OCI-LY1 (cell line): ENCODE measurements at regions not wholly inside any gene's neighbourhood (a gene's known extent, or its start where the extent isn't known, plus 50 kb on each side); places are given as distances from the start of the nearest gene placed in this dataset.

Experiments
- H2AFZ ChIP-seq: fragments of 200-600 bp; sonication (generic), shearing (Covaris generic); 2 replicates; pipeline ENCODE4 v1.6.0; 2014; ENCODE audit warnings: antibody characterized with exemption, mild to moderate bottlenecking, low read length
- H3F3A ChIP-seq: fragments of 200-600 bp; sonication (generic), shearing (Covaris generic); 2 replicates; pipeline ENCODE4 v1.6.0; 2014; ENCODE audit warnings: mild to moderate bottlenecking, antibody characterized with exemption, low read length, moderate library complexity; ENCODE audit not compliant: insufficient read depth
- H3K27ac ChIP-seq: fragments of 200-600 bp; sonication (generic); 2 replicates; pipeline ENCODE4 v1.5.1; 2014; ENCODE audit warnings: low read length, mixed run types, mild to moderate bottlenecking, low read depth; ENCODE audit not compliant: poor library complexity, severe bottlenecking
- H3K27me3 ChIP-seq: fragments of 200-600 bp; sonication (generic); 2 replicates; pipeline ENCODE4 v1.6.0; 2014; ENCODE audit warnings: antibody characterized with exemption, mild to moderate bottlenecking, low read length, moderate library complexity; ENCODE audit not compliant: insufficient read depth
- H3K36me3 ChIP-seq: fragments of 200-600 bp; sonication (generic); 2 replicates; pipeline ENCODE4 v1.6.1; 2014; ENCODE audit warnings: mild to moderate bottlenecking, antibody characterized with exemption, low read length, moderate library complexity, mixed read lengths; ENCODE audit not compliant: insufficient read depth
- H3K4me1 ChIP-seq: fragments of 200-600 bp; sonication (generic); 2 replicates; pipeline ENCODE4 v1.5.1; 2014; ENCODE audit warnings: mild to moderate bottlenecking, low read length, moderate library complexity; ENCODE audit not compliant: insufficient read depth, severe bottlenecking
- H3K4me2 ChIP-seq: fragments of 200-600 bp; sonication (generic), shearing (Covaris generic); 2 replicates; pipeline ENCODE4 v1.6.1; 2014; ENCODE audit warnings: low read length
- H3K4me3 ChIP-seq: fragments of 200-600 bp; sonication (generic); 2 replicates; pipeline ENCODE4 v1.5.1; 2014; ENCODE audit warnings: low read length, low read depth, mild to moderate bottlenecking, mixed read lengths; ENCODE audit not compliant: poor library complexity, severe bottlenecking
- H3K79me2 ChIP-seq: fragments of 200-600 bp; shearing (Covaris generic); 2 replicates; pipeline ENCODE4 v1.6.1; 2016; ENCODE audit warnings: mixed run types, low read length, mixed read lengths; ENCODE audit not compliant: insufficient read depth
- H3K9ac ChIP-seq: fragments of 200-600 bp; sonication (generic), shearing (Covaris generic); 2 replicates; pipeline ENCODE4 v1.6.1; 2014; ENCODE audit warnings: mild to moderate bottlenecking, low read length, mixed read lengths
- H3K9me2 ChIP-seq: fragments of 200-600 bp; sonication (generic), shearing (Covaris generic); 2 replicates; pipeline ENCODE4 v1.6.1; 2014; ENCODE audit warnings: low read depth, mild to moderate bottlenecking, low read length, mixed read lengths
- H3K9me3 ChIP-seq: fragments of 200-600 bp; shearing (Covaris generic); 2 replicates; pipeline ENCODE4 v1.6.1; 2014; ENCODE audit warnings: low read length, mixed read lengths
- H4K20me1 ChIP-seq: fragments of 200-600 bp; sonication (generic), shearing (Covaris generic); 2 replicates; pipeline ENCODE4 v1.6.0; 2016; ENCODE audit warnings: mild to moderate bottlenecking, low read length; ENCODE audit not compliant: insufficient read depth
- CTCF ChIP-seq: fragments of 200-600 bp; sonication (generic), shearing (Covaris generic); IDR thresholded peaks from 2 replicates; pipeline ENCODE4 v1.5.1; 2017; ENCODE audit warnings: mild to moderate bottlenecking, antibody characterized with exemption, low read length, moderate library complexity, mixed read lengths
- EZH2 ChIP-seq: fragments of 200-600 bp; sonication (generic), shearing (Covaris generic); IDR thresholded peaks from 2 replicates; pipeline ENCODE4 v1.8.0; 2017; ENCODE audit warnings: borderline replicate concordance, mixed run types, mild to moderate bottlenecking, antibody characterized with exemption, low read length, moderate library complexity, mixed read lengths

- Histone ChIP-seq H3K36me3 (no peaks in the 10 kb centered on the region), H4K20me1 (no peaks in the 10 kb centered on the region), H3K27ac (no peak overlapping the region), H3K9ac (no peak overlapping the region), H3F3A (no peaks in the 10 kb centered on the region), H3K9me3 (no peaks in the 10 kb centered on the region), H2AFZ (no peak overlapping the region), H3K9me2 (no peaks in the 10 kb centered on the region), H3K4me3 (no peak overlapping the region), H3K4me1 (no peaks in the 10 kb centered on the region), H3K79me2 (no peaks in the 10 kb centered on the region), H3K4me2 (no peak overlapping the region), H3K27me3 (no peaks in the 10 kb centered on the region)
- TF ChIP-seq EZH2, result no peak
Observed at GRCh38 chr2:180601016-180601415, 379.4 kb upstream of the UBE2E3 start.

GRCh38 chr2:180599804-180600203 is 380.6 kb upstream of the UBE2E3 start:
- no peak for TF ChIP-seq CTCF
- Histone ChIP-seq H3K4me2 (no peak overlapping the region), H3K27ac (no peak overlapping the region), H3K9me2 (no peaks in the 10 kb centered on the region), H3K27me3 (no peaks in the 10 kb centered on the region), H3K36me3 (no peaks in the 10 kb centered on the region), H3K79me2 (no peaks in the 10 kb centered on the region), H3K9ac (no peak overlapping the region), H3K4me3 (no peak overlapping the region), H4K20me1 (no peaks in the 10 kb centered on the region), H3K9me3 (no peaks in the 10 kb centered on the region), H3K4me1 (no peaks in the 10 kb centered on the region), H2AFZ (no peak overlapping the region), H3F3A (no peaks in the 10 kb centered on the region)

GRCh38 chr2:180597179-180597578 is 383.2 kb upstream of the UBE2E3 start:
- TF ChIP-seq CTCF (no peak), EZH2 (no peak)
- no peak overlapping the region for H3K27ac ChIP-seq
- no peak overlapping the region for H3K9ac ChIP-seq
- no peaks in the 10 kb centered on the region for H3K9me2 ChIP-seq
- no peak overlapping the region for H3K4me2 ChIP-seq
- H3K9me3 ChIP-seq, result no peaks in the 10 kb centered on the region
- H2AFZ ChIP-seq, result no peak overlapping the region
- H3K79me2 ChIP-seq, result no peaks in the 10 kb centered on the region
- H3K4me3 ChIP-seq, result no peak overlapping the region
- H3K4me1 ChIP-seq, result no peaks in the 10 kb centered on the region
- no peaks in the 10 kb centered on the region for H3F3A ChIP-seq
- H4K20me1 ChIP-seq, result no peaks in the 10 kb centered on the region
- no peaks in the 10 kb centered on the region for H3K27me3 ChIP-seq
- H3K36me3 ChIP-seq, result no peaks in the 10 kb centered on the region

- Histone ChIP-seq H3K27me3 (no peaks in the 10 kb centered on the region), H3K4me1 (no peaks in the 10 kb centered on the region), H3K4me3 (no peak overlapping the region), H3K36me3 (no peaks in the 10 kb centered on the region), H3K9ac (no peak overlapping the region), H2AFZ (no peak overlapping the region), H3K9me3 (no peaks in the 10 kb centered on the region), H3F3A (no peaks in the 10 kb centered on the region), H4K20me1 (no peaks in the 10 kb centered on the region), H3K27ac (no peak overlapping the region), H3K9me2 (no peaks in the 10 kb centered on the region), H3K79me2 (no peaks in the 10 kb centered on the region), H3K4me2 (no peak overlapping the region)
- TF ChIP-seq CTCF (no peak), EZH2 (no peak)
Observed at GRCh38 chr2:180596453-180596852, 384.0 kb upstream of the UBE2E3 start.
